NK-92 treated with Interleukin-12 subunit alpha and Interleukin-12 subunit beta, amount 100 ng/mL, for 24 hours (cell line): ENCODE measurements at regions not wholly inside any gene's neighbourhood (a gene's known extent, or its start where the extent isn't known, plus 50 kb on each side); places are given as distances from the start of the nearest gene placed in this dataset.

Experiments used
- DNase-seq: peaks from one replicate; lab custom pipeline; 2025; lab: John Stamatoyannopoulos, UW

DNA sequence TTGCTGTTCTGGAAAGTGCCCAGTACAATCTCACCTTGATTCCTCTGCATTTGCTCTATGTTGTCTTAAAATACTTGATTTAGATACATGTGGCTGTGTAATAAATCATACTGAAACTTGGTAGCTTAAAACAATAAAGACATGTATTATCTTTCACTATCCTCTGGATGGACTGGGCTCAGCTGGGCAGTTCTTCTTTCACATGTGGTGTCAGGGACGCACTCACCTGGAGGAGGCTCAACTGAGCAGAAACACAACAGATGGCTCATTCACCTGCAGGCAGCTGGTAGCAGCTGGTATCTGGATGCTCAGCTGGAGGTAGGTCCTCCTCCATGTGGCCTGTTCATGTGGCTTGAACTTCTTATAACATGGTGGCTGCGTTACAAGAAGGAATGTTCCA, 563.8 kb upstream of the FRG1 start:
- DNase-seq = no peak

DNA sequence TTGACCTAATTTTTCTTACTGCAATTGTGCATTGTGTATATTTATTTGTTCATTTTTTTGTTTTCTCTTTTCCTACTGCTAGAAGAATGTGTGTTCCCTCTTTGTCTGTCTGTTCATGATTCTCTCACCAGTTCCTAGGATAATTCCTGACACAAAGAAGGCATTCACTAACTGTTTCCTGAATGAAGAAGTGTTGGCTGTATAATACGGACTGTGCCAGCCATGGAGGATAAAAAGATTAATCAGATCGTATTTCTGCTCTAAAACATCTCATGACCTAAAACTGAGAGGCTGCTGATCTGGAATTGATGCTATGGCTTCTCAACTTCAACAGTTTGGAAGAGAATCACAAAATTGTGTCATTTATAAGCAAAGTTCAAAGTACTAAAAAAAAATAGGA, 563.1 kb upstream of the FRG1 start:
- no peak for DNase-seq

DNA sequence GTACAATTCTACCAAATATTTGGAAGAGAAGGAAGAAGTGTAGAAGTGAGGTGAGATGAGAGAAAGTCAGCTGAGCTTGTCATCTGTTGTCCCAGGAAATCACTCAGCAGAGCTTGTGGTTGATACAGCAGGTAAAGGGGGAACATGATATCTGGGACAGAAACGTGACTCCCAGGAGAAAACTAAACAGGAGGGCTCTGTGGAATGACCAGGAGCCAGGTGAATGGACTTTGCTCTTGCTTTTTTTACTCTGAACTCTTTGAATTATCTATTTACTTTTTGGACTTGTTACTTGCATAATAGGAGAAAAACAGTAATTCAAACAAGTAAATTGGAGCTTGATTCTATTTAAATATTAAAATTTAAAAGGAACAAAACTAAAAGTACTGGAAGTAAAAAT, 555.6 kb upstream of the FRG1 start:
- no peak for DNase-seq

DNA sequence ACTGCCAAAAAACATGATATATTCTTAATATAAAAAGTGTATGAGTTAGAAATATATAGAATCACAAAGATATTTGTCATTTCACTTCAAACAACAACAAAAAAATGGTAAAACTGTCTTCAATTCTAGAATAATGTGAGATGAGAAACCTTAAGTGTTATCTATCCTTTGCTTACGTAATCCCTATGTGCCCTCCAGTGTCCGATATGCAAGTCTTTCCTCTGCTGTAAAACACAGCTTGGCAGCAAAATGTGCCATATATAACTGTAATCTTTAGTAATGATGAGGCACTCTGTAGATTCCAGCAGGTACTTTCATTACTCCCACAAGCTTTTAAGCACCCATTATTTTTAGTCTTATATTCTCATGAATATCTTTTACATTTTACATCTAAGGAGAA, 555.1 kb upstream of the FRG1 start:
- DNase-seq = no peak

DNA sequence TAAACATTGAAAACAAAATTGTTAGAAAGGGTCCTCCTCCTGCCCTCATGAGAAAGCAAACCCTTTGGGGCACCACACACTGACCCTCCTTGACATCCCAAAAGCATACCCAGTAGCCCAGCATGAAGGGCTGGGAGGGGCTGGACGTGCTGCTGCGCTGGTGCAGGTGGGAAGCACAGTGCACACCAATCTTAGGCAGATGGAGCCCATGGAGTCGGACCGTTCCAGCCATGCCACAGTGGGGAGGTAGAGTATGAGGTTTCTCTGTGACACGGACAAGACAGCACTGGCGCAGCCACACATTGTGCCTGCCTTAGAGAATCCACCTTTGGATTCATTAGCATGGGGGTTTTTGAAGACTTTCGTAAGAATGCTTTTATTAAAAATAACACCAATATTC, 544.2 kb upstream of the FRG1 start:
- DNase-seq = no peak

DNA sequence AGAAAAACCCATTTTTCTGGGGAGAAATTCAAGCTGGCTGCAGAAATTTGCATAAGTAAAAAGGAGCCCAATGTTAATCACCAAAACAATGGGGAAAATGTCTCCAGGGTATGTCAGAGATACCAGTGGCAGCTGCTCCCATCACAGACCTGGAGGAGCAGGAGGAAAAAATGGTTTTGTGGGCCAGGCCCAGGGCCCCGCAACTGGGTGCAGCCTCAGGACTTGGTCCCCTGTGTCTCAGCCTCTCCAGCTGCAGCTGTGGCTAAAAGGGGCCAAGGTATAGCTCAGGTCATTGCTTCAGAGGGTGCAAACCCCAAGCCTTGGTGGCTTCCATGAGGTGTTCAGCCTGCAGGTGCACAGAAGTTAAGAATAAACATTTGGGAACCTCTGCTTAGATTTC, 536.4 kb upstream of the FRG1 start:
- DNase-seq = no peak

DNA sequence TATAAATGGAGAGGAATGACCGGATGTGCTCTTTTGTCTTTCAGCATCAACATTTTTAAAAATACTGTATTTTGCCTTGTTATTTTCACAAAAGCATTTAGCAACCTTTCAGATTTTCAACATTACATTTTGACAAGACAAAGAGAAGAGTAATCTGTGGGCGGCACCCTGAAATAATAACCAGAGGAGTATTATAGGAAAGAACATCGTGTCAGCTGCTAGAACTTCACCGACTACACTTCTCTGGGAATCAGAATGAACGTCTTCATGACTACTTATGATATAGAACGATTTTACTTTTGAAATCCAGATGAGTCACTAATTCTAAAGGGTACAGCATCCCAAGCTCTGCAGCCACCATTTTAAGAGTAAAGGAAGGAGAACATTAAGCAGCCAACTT, 531.5 kb upstream of the FRG1 start:
- no peak for DNase-seq

DNA sequence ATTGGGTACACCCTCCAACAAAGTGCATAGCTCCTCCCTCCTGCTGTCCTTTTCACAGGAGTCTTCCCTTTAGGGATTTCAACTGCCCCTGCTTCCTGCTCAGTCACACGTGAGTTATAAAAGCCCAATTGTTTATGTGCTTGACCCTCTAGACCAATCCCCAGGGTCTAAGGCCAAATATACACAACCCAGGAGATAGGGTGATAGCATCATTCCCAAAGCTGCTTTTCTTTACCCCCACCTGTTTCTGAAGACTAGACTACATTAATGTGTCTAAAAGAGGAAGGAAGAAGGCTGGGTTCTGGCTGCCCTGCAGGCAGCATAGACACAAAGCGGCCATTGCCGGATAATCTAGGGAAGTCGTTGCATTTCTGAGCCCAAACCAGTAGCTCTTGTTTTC, 526.7 kb upstream of the FRG1 start:
- no peak for DNase-seq

DNA sequence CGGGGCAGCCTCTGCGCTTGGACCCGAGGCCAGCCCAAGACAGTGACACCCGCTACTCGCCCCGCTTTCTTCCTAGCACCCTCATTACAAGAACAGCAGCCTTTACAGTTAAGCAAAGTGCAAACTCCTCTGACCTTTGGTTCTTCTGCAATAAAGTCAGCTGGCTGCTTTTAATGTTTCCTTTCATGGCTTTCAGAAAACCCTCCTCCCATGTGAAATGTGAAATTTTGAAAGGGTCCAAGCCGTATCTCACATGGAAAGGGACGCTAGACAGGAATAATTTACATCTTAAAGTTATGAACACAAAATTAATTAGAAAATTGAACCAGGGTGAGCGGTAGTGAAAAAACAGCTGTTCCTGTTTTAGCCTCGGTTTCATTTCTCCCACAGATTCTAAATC, 520.1 kb upstream of the FRG1 start:
- no peak for DNase-seq

DNA sequence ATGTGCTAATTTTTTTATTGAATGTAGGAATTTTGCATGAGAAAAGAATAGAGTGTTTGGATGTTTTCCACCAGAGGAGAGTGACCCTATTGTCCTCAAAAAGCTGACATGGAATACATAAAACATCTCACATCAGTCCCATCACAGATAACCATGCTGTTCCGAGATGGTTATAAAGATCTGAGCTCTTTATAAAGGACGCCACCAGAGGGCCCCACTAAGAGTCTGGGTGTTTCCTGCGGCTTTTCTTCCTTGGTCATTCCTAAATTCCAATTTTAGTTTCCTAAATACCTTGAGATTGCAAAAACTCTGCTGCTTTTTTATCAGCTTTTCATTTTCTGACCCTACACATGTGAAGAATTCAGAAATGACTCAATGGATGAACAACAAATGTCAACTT, 504.5 kb upstream of the FRG1 start:
- no peak for DNase-seq

DNA sequence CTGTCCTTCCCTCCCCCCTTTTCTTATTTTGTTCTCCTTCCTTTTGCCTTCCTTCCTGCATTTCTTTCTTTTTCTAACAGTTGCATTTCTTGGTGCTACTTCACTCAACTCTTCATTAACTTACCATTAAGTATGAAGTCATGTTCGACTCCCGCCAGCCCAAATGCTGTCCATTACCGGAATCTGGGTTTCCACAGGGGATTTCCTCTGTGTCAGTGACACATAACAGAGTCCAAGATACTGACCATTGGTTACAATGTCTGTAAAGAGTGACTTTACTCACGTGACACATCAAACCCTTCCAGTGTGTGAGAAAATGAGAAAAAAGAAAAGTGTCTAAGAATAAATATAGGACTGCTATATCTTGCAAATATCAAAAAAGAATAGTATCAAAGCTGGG, 500.0 kb upstream of the FRG1 start:
- DNase-seq = no peak

DNA sequence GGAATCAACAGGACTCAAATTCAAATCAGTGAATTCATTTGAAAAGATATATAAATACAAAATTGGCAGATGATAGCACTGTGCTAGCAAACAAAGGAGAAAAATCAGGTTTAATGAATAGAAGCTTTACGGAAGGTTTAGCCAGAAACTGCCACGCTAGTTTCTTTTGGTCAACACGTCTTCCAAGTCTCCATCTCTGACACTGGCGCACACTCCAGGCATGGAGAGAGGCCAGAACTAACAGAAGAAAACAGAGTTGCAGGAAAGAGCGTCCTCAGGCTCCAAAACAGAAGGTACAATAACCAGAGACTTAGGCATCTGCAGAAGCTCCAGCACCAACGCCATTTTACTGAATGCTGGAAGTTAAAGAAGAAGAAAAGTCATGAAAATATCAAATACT, 497.3 kb upstream of the FRG1 start:
- no peak for DNase-seq

DNA sequence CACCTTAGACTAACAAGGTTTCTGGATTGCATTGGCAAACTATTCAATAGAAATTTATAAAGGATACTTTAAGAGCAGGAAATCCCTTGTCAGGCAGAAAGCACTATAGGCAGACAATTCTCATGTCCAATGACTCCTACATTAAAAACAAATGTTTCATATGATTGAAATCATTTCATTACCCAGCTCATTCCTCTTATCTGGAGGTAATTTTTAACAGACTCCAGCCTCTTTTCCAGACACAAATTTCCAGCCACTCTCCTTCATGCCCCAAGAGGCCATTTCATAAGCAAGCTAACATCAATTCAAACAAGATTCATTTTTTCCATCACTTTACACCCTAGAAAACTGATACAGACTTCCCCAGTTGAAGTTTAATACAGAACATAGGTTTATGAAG, 495.1 kb upstream of the FRG1 start:
- DNase-seq = no peak

DNA sequence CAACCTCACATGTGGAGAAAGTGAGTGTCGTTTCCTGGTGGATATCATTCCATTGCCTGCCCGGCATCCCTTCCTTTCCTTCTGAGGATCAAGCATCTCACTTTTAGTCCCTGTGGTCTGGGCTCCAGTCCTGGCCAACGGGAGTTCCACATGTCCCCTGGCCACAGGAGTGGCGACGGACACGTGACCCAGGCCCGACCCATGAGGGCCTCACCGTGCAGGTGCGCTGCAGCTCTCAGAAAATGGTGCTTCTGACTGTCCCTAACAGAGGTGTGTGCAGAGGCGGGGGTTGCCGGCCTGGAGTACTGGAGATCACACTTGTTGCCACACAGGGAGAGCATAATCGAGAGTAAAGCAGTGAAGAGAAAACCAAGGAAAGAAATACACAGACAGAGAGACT, 476.9 kb upstream of the FRG1 start:
- DNase-seq = no peak

DNA sequence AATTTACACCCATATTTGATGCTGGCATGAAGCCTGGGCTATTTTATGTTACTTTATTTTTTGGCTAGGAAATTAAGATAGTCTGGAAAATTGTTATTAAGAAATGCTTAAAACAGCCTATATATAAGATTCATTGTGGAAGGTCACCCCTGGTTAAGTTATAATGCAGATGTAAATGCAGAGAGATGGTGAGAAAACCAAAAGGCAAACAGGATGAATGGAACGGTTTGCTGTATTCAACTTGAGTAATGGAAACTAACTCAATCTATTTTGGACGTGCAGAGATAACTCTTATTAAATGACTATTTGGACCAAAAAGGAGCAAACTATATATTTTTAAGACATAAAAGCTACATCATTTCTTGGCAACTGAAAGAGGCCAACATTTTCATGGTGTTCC, 446.3 kb upstream of the FRG1 start:
- DNase-seq = no peak

DNA sequence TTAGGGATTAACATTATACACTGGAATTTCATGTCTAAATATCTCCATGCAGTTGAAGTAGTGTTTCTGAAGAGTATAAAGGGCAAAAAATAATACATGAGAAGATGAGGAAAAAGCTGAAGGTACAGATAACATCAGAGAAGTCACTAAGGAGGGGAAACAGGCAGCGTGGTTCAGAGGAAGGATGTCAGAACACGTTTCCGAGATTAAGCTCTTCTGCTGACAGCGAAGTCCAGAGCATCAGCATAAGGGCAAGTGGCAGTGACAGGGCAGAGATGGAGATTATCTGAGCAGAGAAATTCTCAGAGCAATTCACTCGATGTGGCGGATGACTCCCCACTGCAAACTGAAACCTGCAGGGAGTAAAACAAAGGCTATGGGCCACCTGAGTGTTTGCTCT, 443.2 kb upstream of the FRG1 start:
- DNase-seq = no peak

DNA sequence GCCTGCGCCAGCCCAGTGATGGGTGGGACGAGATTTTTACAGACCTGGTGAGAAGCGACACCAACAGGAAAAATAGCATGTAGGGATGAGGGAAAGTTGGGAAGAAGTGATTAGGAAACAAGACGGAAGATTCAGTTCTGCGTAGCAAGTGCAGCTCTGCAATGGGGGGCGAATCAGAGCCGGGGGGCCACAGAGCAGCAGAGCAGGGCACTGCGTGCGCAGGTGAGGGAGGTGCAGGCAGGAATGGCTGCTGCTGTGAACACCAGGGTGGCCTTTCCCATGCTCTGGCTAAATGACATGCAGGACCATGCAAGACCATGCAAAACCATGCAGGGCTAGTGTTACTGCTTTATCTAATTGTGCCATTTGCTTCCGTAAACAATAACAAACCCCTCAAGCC, 442.7 kb upstream of the FRG1 start:
- no peak for DNase-seq

DNA sequence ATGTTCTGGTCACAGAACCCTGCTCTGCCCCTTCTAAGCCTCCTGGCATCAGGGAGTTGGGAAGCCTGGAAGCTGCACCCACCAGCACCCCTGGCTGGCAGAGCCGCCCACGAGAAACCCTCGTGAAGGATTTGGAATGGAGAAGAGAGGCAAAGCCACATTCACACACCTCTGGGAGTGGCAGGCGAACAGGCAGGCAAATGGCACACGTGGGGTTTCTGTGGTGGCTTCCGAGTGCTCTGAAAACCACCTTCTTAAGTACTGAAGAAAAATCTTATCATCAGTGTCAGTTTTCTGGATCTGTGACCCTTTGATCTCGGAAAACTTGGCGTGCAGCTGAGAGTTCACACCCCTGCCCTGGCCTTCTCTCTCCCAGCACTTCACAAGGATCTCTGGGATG, 442.2 kb upstream of the FRG1 start:
- DNase-seq = no peak

DNA sequence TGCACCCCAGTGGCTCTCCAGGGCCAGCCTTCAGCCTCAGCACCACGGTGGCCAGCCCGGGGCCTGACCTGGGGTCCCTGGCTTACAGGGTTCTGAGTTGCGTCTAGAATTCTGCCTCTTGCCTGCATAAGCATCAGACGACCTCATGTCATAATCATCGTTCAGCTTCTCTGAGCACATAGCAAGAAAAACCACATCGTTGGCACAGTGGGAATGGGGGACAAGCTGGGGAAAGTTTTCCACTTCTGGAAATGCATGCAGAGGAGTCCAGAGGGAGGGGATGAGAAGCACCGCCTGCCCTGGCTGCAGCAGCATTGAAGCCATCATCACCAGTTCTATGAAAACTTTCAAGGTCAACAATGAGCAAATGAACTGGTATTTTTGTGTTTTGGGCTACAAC, 441.0 kb upstream of the FRG1 start:
- no peak for DNase-seq

DNA sequence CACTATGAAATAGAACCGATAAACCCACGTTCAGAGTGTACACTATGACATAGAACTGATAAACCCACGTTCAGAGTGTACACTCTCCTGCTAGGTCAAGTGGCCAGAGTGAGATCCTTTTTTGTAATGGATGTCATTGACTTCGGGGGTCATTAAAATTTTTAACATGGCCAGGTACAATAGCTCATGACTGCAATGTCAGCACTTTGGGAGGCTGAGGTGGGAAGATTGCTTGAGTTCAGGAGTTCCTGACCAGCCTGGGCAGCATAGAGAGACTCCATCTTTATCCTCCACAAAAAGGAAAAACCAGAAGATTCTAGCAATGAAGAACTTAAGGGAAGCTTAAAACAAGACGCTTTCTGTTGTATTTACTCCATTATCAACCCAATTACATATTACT, 439.7 kb upstream of the FRG1 start:
- DNase-seq = no peak

DNA sequence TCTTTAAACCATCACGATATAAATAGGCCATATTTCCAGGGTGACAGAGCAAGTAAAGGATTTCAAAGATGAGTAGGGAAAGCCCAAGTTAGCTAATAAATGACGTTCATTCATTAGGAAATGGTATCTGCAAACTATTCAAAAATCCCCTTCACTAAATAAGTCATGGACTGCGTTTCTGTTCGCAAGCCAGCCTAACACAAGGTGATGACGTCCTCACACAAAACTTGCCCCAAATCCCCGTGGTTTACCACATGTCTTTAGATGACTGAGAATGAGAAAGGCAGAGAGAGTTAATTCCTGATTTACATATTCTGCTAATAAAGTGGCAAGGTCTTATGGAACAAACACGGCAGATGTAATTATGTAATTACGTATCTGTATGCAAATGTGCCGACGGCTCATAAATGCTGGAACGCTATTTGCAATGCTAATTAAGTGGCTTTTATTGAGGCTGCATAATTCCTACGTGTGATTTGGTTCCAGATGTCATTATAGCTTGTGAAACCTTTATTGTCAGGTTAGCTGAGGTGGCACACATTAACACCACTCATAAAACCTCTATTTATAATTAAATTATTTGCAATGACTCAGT, 437.7 kb upstream of the FRG1 start:
- no peak for DNase-seq

DNA sequence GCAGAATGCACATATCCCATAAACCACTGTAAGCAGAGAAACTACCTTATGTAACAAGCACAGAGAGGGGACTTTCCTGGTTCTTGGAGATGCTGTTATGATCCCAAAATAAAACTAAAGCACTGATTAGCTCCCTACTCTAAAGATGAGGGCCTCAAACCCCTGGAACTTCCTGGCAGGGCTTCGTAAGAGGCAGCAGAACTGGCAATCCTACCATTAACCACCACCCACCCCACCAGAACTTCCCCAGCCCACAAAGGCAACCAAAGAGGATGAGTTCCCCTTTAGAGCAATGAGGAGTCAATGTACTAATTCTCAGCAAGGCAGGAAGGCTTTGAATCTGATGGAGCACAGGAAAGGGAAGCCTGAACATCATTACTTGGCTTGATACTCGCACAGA, 436.5 kb upstream of the FRG1 start:
- DNase-seq = no peak

DNA sequence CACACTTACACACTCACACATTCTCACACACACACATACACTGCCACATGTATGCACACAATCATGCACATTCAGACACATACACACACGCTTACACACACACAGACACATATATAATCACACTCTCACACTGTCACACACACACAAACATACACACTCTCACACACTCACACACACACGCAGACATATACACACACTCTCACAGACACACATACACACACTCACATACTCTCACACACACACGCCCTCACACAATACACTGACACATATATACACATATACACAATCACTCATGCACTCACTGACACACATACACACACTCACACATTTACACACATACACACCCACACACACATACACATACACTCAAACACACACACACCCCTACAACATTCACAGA, 435.3 kb upstream of the FRG1 start:
- DNase-seq = no peak

DNA sequence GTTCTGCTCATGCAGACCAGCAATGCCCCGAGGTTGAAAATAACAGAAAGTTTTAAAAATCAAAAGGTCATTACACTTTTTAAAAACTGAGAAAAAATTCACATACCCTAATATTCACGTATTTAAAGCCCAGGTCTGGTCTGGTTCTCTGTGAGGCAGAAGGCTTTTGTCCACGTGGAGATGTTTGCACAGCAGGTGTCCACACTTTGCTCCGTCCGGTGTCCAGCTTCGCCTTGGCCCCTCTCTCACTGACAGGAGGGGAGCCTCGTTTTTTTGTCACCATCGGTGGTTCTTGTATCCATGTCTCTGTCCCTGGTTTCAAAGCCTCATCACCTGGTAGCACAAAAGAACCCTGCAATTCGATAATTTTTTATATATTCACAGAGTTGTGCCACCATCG, 434.6 kb upstream of the FRG1 start:
- no peak for DNase-seq

DNA sequence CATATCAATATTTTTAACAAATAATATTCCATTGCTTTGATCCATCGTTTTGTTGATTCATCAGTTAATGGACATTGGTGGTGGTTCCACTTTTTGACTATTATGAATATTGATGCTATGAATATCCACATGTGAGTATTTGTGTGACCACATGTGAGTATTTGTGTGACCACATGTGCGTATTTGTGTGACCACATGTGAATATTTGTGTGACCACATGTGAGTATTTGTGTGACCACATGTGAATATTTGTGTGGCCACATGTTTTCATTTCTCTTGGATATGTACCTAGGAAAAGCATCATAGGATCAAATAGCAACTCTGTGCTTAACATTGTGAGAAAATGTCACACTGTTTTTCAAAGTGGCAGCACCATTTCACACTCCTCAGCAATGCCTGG, 433.6 kb upstream of the FRG1 start:
- DNase-seq = no peak
